SK-N-SH treated with all-trans-retinoic acid at 6 μM for 48 hours (cell line): ENCODE measurements at regions not wholly inside any gene's neighbourhood (a gene's known extent, or its start where the extent isn't known, plus 50 kb on each side); places are given as distances from the start of the nearest gene placed in this dataset.

ENCODE experiments used
- BACH2 ChIP-seq: fragments of 250-450 bp; sonication (Bioruptor Pico); IDR thresholded peaks from 2 replicates; pipeline ENCODE4 v1.9.0; 2021; ENCODE audit warnings: mild to moderate bottlenecking, borderline replicate concordance
- CREB5 ChIP-seq: fragments of 250-450 bp; sonication (Bioruptor Pico); IDR thresholded peaks from 2 replicates; pipeline ENCODE4 v1.5.1; 2020; ENCODE audit warnings: low read depth, mild to moderate bottlenecking, moderate library complexity
- ESRRG ChIP-seq: fragments of 250-450 bp; sonication (Bioruptor Pico); IDR thresholded peaks from 2 replicates; pipeline ENCODE4 v1.6.1; 2021; ENCODE audit warnings: mild to moderate bottlenecking
- GLIS3 ChIP-seq: fragments of 250-450 bp; sonication (Bioruptor Pico); IDR thresholded peaks from 2 replicates; pipeline ENCODE4 v1.5.0; 2020; ENCODE audit warnings: mild to moderate bottlenecking, moderate library complexity
- ISL1 ChIP-seq: fragments of 250-450 bp; sonication (Bioruptor Pico); IDR thresholded peaks from 2 replicates; pipeline ENCODE4 v2.1.2; 2022; ENCODE audit warnings: mild to moderate bottlenecking, moderate library complexity
- SNAI2 ChIP-seq: fragments of 250-450 bp; sonication (Bioruptor Pico); IDR thresholded peaks from 2 replicates; pipeline ENCODE4 v1.5.0; 2020; ENCODE audit warnings: mild to moderate bottlenecking, moderate library complexity
- TOX ChIP-seq: fragments of 250-450 bp; sonication (Bioruptor Pico); IDR thresholded peaks from 2 replicates; pipeline ENCODE4 v1.8.0; 2021; ENCODE audit warnings: mild to moderate bottlenecking, moderate library complexity, borderline replicate concordance
- ZFP3 ChIP-seq: fragments of 250-450 bp; sonication (Bioruptor Pico); IDR thresholded peaks from 2 replicates; pipeline ENCODE4 v1.5.0; 2020; ENCODE audit warnings: mild to moderate bottlenecking, moderate library complexity

- no peak for TF ChIP-seq CREB5 (CRISPR knock-in tag)
- TF ChIP-seq SNAI2 (CRISPR knock-in tag), result no peak
- no peak for TF ChIP-seq TOX (CRISPR knock-in tag)
- no peak for TF ChIP-seq ISL1 (CRISPR knock-in tag)
- no peak for TF ChIP-seq ZFP3 (CRISPR knock-in tag)
- no peak for TF ChIP-seq ESRRG
- no peak for TF ChIP-seq BACH2 (CRISPR knock-in tag)
- no peak for TF ChIP-seq GLIS3 (CRISPR knock-in tag)
Measured at GRCh38 chr2:62306751-62307468, 111.0 kb downstream of the B3GNT2 start.
